ENCODE measurements at regions not wholly inside any gene's neighbourhood (a gene's known extent, or its start where the extent isn't known, plus 50 kb on each side); places are given as distances from the start of the nearest gene placed in this dataset.

GRCh38 chr22:26783885-26784284 lies 126.5 kb downstream of the MIAT start:
- TF ChIP-seq, protein P1, sequence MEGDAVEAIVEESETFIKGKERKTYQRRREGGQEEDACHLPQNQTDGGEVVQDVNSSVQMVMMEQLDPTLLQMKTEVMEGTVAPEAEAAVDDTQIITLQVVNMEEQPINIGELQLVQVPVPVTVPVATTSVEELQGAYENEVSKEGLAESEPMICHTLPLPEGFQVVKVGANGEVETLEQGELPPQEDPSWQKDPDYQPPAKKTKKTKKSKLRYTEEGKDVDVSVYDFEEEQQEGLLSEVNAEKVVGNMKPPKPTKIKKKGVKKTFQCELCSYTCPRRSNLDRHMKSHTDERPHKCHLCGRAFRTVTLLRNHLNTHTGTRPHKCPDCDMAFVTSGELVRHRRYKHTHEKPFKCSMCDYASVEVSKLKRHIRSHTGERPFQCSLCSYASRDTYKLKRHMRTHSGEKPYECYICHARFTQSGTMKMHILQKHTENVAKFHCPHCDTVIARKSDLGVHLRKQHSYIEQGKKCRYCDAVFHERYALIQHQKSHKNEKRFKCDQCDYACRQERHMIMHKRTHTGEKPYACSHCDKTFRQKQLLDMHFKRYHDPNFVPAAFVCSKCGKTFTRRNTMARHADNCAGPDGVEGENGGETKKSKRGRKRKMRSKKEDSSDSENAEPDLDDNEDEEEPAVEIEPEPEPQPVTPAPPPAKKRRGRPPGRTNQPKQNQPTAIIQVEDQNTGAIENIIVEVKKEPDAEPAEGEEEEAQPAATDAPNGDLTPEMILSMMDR (IDR thresholded peaks at IDR 0.05), result no peak
- no peak for TF ChIP-seq POLR2A (IDR thresholded peaks at IDR 0.05)
